ENCODE measurements at regions not wholly inside any gene's neighbourhood (a gene's known extent, or its start where the extent isn't known, plus 50 kb on each side); places are given as distances from the start of the nearest gene placed in this dataset.

DNA sequence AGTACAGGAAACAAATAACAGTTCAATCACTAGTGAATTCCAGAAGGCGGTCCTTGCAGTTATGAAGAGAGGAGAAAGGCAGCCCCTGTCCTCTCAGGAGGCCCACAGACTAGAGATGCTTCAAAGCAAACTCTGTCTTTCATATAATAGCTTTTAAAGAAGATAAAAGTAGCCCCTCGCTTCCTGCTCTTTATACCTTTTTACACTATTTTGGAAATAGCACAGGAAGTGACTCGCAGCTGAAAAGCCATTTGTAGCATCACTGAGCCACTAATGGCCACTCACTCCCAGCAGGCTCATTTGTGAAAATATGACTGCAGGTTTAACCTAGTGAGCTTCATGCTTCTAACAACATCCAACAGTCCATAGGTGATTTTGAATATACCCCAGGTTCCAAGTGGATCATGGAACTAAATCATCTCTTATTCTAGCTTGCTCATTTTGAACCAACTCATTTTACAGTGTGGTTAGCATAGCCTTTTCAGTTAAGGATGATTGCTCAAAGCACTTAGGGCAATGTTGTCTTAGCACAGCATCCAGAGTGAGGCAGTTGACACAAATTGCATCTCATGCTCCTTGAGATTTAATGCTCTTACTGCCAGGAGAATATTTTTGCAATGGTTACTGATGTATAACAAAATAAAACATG lies 136.0 kb upstream of the NRSN1 start:
- no peak for DNase-seq

GRCh38 chr6:23994013-23994412 lies 132.0 kb upstream of the NRSN1 start:
- no peak for DNase-seq

DNA sequence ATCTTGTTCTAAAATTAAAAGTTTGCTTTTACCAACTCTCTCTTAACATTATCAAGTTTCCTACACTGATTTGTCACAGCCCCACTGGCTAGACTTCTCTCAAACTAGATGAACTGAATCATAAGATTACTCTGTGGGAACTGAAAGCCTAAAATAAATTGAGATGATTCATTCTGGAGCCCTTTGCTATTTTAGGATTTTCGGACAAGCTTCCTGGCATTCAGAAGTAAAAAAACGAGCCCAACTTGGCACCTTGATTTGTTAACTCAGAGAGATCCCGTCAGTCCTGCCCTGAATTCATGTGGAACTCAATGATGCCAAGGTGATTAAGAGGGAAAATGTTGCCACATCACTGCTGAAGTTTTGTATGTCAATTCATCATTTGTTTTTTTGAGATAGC lies 122.0 kb upstream of the NRSN1 start:
- no peak for DNase-seq

- DNase-seq = no peak
Observed at GRCh38 chr6:24004659-24005058, 121.4 kb upstream of the NRSN1 start.

GRCh38 chr6:24006254-24006653 lies 119.8 kb upstream of the NRSN1 start:
- DNase-seq = no peak

DNA sequence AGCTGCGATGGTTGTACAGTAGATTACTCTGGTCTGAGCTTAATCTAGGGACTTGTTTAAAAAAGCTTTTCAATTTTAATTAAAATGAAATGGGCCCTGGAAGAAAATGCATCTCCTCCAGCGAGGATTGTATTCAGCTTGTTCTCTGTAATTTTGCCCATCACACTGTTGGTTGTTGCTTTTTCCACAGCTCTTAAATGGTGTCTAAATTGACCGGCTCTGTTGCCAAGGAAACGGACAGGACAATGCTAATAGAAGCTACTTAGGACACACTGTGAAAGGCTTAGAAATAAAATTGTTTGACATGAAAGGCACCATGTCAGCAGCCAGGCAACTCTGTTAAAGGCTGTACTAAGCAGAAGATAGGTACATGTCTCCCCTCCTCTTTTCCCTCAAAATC lies 116.7 kb upstream of the NRSN1 start:
- DNase-seq = no peak

DNA sequence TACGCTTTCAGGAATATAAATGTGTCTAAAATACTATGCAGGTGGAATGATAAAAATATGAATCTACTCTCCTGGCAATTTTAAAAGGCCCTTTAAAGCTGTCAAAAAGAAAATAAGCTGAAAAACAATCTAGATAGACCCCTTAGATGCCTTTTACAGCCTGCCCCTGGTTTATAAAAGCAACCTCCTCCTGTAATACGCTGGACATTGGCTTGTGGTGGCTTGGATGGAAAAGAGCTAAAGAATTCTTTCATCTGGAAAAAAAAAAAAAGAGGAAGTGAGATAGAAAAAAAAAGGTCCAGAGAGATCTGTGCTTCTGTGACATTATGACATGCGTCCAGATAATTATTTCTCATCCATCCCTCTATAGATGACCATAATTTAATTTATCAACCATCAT lies 115.9 kb upstream of the NRSN1 start:
- no peak for DNase-seq

DNA sequence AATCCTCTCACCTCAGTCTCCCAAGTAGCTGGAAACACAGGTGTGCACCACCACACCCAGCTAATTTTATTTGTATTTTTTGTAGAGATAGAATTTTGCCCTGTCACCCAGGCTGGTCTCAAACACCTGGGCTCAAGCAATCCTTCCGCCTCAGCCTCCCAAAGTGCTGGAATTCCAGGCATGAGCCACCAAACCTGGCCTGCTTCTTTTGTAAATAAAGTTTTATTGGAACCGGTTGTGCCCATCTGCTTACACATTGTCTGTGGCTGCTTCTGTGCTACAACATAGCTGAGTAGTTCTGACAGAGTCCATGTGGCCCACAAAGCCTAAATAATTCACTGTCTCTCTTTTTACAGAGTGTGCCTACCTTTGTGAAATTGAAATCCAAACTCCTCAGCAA lies 109.7 kb upstream of the NRSN1 start:
- no peak for DNase-seq

GRCh38 chr6:24016857-24017256 lies 109.2 kb upstream of the NRSN1 start:
- no peak for DNase-seq

- no peak for DNase-seq
Observed at GRCh38 chr6:24019393-24019792, 106.6 kb upstream of the NRSN1 start.

- no peak for DNase-seq
Observed at GRCh38 chr6:24019830-24020229, 106.2 kb upstream of the NRSN1 start.

- DNase-seq = no peak
Observed at GRCh38 chr6:24026050-24026449, 100.0 kb upstream of the NRSN1 start.

GRCh38 chr6:24031496-24031895 lies 94.5 kb upstream of the NRSN1 start:
- DNase-seq = no peak

GRCh38 chr6:24032896-24033688 lies 92.9 kb upstream of the NRSN1 start:
- no peak for DNase-seq

DNA sequence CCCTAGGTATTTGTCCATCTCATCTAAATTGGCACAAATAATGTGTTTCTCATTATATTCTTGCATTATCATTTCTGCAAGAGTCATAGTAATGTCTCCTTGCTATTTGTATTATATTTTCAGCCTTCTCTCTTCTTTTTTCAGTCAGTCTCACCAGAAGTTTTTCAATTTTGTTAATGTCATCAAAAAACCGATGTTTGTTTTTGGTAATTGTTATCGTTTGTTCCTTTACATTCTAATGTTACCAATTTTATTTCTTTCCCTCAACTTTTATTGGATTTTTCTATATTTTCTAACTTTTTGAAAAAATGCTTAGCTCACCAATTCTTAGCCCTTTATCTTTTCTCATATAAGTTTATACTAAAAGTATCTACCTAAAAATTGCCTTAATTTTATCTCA lies 82.2 kb upstream of the NRSN1 start:
- no peak for DNase-seq

- no peak for DNase-seq
Observed at GRCh38 chr6:24051942-24052589, 73.9 kb upstream of the NRSN1 start.

DNA sequence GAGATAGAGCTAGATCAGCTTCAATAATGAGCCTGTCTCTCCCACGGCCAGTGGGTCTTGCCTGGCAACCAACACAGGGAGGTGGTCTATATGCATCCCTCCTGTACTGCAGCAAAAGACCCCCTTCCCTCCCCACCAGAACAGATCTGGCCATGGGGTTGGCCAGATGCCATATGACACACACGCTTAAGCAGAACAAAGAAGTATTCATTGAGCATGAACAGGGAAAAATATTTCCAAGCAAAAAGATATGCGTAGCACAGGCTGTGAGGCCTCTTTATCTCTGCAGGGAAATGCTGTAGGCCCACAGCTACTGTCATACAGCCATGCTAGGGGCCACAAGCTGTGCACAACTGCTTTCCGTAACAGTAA lies 73.4 kb upstream of the NRSN1 start:
- no peak for DNase-seq

DNA sequence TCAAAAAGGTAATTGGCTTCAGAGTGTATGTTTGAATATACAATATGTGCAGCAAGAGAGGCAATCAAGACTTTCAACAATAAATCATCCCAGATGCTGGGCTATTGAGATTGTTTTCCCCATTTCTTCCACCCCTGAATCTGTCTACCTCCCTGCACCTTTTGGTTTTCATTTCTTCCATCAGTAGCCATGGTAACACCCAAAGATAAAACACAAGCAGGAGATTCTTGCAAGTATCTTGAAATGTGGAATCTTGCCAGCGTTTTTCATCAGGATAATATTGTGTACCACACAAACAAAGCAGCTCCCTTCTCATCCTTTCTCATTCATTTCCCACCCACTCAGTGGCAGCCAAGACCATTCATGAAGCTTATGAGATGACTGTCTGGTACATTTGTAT lies 73.0 kb upstream of the NRSN1 start:
- DNase-seq = no peak

DNA sequence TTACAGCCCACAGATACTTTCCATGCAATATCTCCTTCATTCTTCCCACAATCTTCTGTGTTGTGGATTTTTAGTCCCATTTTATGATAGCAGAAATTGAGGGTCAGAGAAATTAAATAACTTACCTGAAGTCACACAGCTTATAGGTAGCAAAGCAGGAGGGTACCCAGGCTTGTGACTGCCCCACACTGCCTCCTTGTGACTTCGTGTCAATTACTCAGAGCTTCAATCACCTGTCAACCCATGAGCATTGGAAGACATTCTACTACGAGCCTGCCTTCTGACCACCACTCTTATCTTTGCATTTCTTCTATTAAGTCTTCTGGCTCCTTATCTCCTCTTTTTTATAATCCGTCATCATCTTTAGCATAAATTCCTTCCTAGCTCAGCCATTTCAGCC lies 71.6 kb upstream of the NRSN1 start:
- no peak for DNase-seq

DNA sequence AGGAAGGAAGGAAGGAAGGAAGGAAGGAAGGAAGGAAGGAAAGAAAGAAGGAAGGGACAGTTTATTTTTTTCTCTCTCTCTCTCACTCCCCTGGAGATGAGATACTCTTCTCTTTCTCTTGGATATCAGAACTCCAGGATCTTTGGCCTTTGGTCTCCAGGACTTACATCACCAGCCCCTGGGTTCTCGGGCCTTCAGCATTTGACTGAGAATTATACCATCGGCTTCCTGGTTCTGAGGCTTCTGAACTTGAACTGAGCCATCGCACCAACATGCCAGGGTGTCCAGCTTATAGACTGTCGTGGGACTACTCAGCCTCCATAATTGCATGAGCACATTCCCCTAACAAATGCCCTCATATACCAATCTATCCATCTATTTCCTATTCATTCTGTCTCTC lies 69.4 kb upstream of the NRSN1 start:
- no peak for DNase-seq

DNA sequence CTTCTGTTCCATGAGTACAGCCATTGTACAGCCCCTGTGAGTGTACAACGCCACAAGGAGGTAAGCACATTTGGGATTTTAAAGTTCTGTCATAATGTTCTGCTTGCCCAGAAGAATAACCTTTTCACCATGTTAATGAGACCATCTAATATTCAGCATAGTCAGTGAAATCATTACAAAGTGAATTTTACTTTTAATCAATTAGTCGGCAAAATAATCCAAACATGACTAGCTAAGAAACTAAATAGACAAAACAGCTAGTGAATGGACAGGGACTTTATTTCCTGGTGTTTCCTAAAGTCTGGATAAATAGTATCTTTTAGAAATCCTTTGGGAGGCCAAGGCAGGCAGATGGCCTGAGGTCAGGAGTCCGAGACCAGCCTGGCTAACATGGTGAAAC lies 69.0 kb upstream of the NRSN1 start:
- DNase-seq = no peak

GRCh38 chr6:24060982-24061754 lies 64.8 kb upstream of the NRSN1 start:
- DNase-seq = peak; percentile 49

GRCh38 chr6:24064106-24064505 lies 61.9 kb upstream of the NRSN1 start:
- DNase-seq = peak; percentile 19

DNA sequence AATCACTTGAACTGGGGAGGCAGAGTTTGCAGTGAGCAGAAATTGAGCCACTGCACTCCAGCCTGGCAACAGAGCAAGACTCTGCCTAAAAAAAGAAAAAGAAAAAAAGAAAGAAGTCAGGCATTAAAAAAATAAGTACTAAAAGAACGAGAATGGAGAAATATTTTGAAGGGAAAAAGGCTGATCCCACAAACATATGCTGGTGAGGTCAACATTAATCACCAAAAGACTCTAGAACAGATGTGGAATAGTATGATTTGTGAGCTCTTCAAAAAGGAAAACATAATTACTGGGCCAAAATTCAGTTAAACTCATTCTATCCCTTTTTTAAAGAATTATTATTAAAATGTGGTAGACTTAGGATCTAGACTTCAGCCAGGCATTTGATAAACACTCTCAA lies 61.2 kb upstream of the NRSN1 start:
- no peak for DNase-seq
